ENCODE measurements at regions not wholly inside any gene's neighbourhood (a gene's known extent, or its start where the extent isn't known, plus 50 kb on each side); places are given as distances from the start of the nearest gene placed in this dataset.

DNA sequence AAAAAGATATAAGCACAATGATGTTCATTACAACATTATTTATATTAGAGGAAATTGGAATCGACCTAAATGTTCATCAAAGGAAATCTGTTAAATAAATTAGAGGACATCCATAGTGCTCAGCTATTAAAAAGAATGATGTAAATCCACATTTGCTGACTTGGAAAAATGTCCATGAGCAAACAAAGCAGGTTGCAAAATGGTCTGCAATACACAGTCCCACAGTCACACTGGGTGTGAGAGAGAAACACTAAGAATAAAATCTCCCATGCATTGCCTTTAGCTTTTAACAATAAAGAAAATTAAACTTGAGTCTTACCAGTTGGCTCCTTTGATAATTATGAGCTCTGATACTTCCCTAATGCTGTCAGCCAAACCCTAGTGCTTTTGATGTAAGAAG lies 811.1 kb upstream of the SALL3 start:
- no peaks in the 10 kb centered on the region for H4K20me1 ChIP-seq (ENCODE audit: control insufficient read depth, extremely low read depth, insufficient read depth, low read length)
- no peak overlapping the region for H3K4me2 ChIP-seq (ENCODE audit: extremely low read depth, insufficient read depth, low read length)
- H2AFZ ChIP-seq (ENCODE audit: low read length): no peak overlapping the region
- no peaks in the 10 kb centered on the region for H3K4me1 ChIP-seq (ENCODE audit: control insufficient read depth, extremely low read depth, insufficient read depth, low read length)
- no peaks in the 10 kb centered on the region for H3K36me3 ChIP-seq (ENCODE audit: control insufficient read depth, insufficient read depth, low read length)
- no peaks in the 10 kb centered on the region for H3K79me2 ChIP-seq (ENCODE audit: control insufficient read depth, insufficient read depth, low read length)
- H3K27ac ChIP-seq (ENCODE audit: insufficient read depth, low read length): no peak overlapping the region
- no peaks in the 10 kb centered on the region for H3K9me3 ChIP-seq (ENCODE audit: control insufficient read depth, insufficient read depth, low read depth, low read length)
- no peaks in the 10 kb centered on the region for H3K27me3 ChIP-seq (ENCODE audit: control insufficient read depth, insufficient read depth, low read length)
- no peak overlapping the region for H3K9ac ChIP-seq (ENCODE audit: insufficient read depth, low read length)
- TF ChIP-seq, protein P1, sequence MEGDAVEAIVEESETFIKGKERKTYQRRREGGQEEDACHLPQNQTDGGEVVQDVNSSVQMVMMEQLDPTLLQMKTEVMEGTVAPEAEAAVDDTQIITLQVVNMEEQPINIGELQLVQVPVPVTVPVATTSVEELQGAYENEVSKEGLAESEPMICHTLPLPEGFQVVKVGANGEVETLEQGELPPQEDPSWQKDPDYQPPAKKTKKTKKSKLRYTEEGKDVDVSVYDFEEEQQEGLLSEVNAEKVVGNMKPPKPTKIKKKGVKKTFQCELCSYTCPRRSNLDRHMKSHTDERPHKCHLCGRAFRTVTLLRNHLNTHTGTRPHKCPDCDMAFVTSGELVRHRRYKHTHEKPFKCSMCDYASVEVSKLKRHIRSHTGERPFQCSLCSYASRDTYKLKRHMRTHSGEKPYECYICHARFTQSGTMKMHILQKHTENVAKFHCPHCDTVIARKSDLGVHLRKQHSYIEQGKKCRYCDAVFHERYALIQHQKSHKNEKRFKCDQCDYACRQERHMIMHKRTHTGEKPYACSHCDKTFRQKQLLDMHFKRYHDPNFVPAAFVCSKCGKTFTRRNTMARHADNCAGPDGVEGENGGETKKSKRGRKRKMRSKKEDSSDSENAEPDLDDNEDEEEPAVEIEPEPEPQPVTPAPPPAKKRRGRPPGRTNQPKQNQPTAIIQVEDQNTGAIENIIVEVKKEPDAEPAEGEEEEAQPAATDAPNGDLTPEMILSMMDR (conservative IDR thresholded peaks at IDR 0.05 in 1 of 2, IDR thresholded peaks at IDR 0.05 in 1 of 2; ENCODE audit: low read depth in 1 of 2, low read length in 2 of 2): no peak
- no peak for TF ChIP-seq EZH2 (IDR thresholded peaks at IDR 0.05; ENCODE audit: low read length, missing control alignments)
- H3K4me3 ChIP-seq (replicated peaks in 1 of 4; ENCODE audit: control extremely low read depth in 1 of 4, insufficient read depth in 1 of 4, low read depth in 3 of 4, low read length in 4 of 4): no peak overlapping the region
- no peak for DNase-seq (ENCODE audit: low read depth in 2 of 2)

DNA sequence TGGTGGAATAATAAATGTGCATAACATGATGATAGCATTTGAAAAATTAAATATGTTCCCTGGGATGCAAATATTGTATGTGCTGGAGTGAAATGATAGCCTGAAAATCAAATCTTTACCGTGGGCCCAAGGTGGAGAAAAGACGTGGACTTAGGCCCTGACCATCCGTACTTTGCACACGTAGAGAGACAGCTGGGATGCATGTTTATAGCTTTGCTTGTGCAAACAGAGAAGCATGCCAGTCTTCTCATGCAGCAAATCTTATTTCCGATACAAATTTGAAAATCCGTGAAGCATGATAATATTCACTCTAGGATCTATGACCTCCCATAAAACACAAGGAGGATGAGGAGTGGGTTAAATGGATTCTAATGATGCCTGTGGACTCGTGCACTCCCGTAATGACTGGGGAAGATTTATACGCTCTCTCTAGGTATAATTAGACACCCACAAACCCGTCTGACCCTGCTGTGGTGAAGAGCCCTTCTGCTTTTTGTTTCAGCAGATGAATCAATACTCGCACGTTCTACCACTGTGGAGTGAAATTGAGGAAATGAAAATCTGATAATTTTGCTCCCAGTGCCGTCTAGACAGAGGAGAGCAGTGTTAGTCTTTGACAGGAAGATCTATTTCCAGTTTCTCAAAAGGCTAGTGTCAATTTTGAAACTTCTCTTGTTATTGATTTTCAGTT lies 810.3 kb upstream of the SALL3 start:
- Histone ChIP-seq H3K9ac (ENCODE audit: insufficient read depth, low read length) (no peak overlapping the region), H3K27ac (ENCODE audit: insufficient read depth, low read length) (no peak overlapping the region), H3K4me2 (ENCODE audit: extremely low read depth, insufficient read depth, low read length) (no peak overlapping the region), H3K79me2 (ENCODE audit: control insufficient read depth, insufficient read depth, low read length) (no peaks in the 10 kb centered on the region), H3K4me3 (replicated peaks in 1 of 4; ENCODE audit: control extremely low read depth in 1 of 4, insufficient read depth in 1 of 4, low read depth in 3 of 4, low read length in 4 of 4) (no peak overlapping the region), H2AFZ (ENCODE audit: low read length) (no peak overlapping the region), H3K27me3 (ENCODE audit: control insufficient read depth, insufficient read depth, low read length) (no peaks in the 10 kb centered on the region), H3K9me3 (ENCODE audit: control insufficient read depth, insufficient read depth, low read depth, low read length) (no peaks in the 10 kb centered on the region), H3K36me3 (ENCODE audit: control insufficient read depth, insufficient read depth, low read length) (no peaks in the 10 kb centered on the region), H3K4me1 (ENCODE audit: control insufficient read depth, extremely low read depth, insufficient read depth, low read length) (no peaks in the 10 kb centered on the region), H4K20me1 (ENCODE audit: control insufficient read depth, extremely low read depth, insufficient read depth, low read length) (no peaks in the 10 kb centered on the region)
- TF ChIP-seq, protein P1 (conservative IDR thresholded peaks at IDR 0.05 in 1 of 2, IDR thresholded peaks at IDR 0.05 in 1 of 2; ENCODE audit: low read depth in 1 of 2, low read length in 2 of 2): no peak
- TF ChIP-seq EZH2 (IDR thresholded peaks at IDR 0.05; ENCODE audit: low read length, missing control alignments): no peak
- no peak for DNase-seq (ENCODE audit: low read depth in 2 of 2)

DNA sequence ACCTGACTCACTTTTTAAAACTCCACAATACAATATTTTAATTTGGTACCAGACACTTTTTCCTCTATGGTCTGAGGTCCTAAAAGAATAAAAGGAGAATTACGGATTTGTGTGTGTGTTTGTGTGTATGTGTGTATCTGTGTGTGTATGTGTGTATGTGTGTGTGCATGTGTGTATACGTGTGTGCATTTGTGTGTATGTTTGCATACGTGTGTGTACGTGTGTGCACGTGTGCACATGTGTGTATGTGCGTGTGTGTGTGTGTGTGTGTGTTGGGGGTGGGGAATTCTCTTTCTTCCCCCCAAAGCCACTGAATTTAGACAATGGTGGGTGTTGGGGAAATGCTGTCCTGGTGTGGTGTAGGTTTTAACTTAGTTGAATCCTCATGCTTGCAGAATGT lies 807.7 kb upstream of the SALL3 start:
- Histone ChIP-seq H3K27me3 (ENCODE audit: control insufficient read depth, insufficient read depth, low read length) (no peaks in the 10 kb centered on the region), H3K9me3 (ENCODE audit: control insufficient read depth, insufficient read depth, low read depth, low read length) (no peaks in the 10 kb centered on the region), H3K4me1 (ENCODE audit: control insufficient read depth, extremely low read depth, insufficient read depth, low read length) (no peaks in the 10 kb centered on the region), H2AFZ (ENCODE audit: low read length) (no peak overlapping the region), H4K20me1 (ENCODE audit: control insufficient read depth, extremely low read depth, insufficient read depth, low read length) (no peaks in the 10 kb centered on the region), H3K9ac (ENCODE audit: insufficient read depth, low read length) (no peak overlapping the region), H3K4me3 (replicated peaks in 1 of 4; ENCODE audit: control extremely low read depth in 1 of 4, insufficient read depth in 1 of 4, low read depth in 3 of 4, low read length in 4 of 4) (no peak overlapping the region), H3K79me2 (ENCODE audit: control insufficient read depth, insufficient read depth, low read length) (no peaks in the 10 kb centered on the region), H3K4me2 (ENCODE audit: extremely low read depth, insufficient read depth, low read length) (no peak overlapping the region), H3K27ac (ENCODE audit: insufficient read depth, low read length) (no peak overlapping the region), H3K36me3 (ENCODE audit: control insufficient read depth, insufficient read depth, low read length) (no peaks in the 10 kb centered on the region)
- no peak for DNase-seq (ENCODE audit: low read depth in 2 of 2)
- TF ChIP-seq EZH2 (IDR thresholded peaks at IDR 0.05; ENCODE audit: low read length, missing control alignments): no peak
- TF ChIP-seq, protein P1 (conservative IDR thresholded peaks at IDR 0.05 in 1 of 2, IDR thresholded peaks at IDR 0.05 in 1 of 2; ENCODE audit: low read depth in 1 of 2, low read length in 2 of 2): no peak

Data from fibroblast of lung (primary cell).